SJSA1 (cell line): ENCODE measurements at regions not wholly inside any gene's neighbourhood (a gene's known extent, or its start where the extent isn't known, plus 50 kb on each side); places are given as distances from the start of the nearest gene placed in this dataset.

Source experiments
- DNase-seq, 2 experiments: peaks; one replicate each; pipeline ENCODE4 v3.0.0-alpha.2; 2015 to 2020; ENCODE audit warnings: low spot score in 2 of 2, low read depth in 1 of 2
- H3K27ac ChIP-seq: fragments of 250-450 bp; sonication (Bioruptor Pico); 2 replicates; pipeline ENCODE4 v1.5.1; 2020; ENCODE audit warnings: mild to moderate bottlenecking, moderate library complexity
- H3K27me3 ChIP-seq: fragments of 250-450 bp; sonication (Bioruptor Pico); replicated peaks from 2 replicates; pipeline ENCODE4 v1.5.1; 2020; ENCODE audit warnings: mild to moderate bottlenecking, moderate library complexity
- H3K36me3 ChIP-seq: fragments of 250-450 bp; sonication (Bioruptor Pico); 2 replicates; pipeline ENCODE4 v1.5.1; 2020; ENCODE audit warnings: mild to moderate bottlenecking
- H3K4me1 ChIP-seq: fragments of 250-450 bp; sonication (Bioruptor Pico); replicated peaks from 2 replicates; pipeline ENCODE4 v1.6.1; 2021; ENCODE audit warnings: mild to moderate bottlenecking
- H3K4me3 ChIP-seq: fragments of 250-450 bp; sonication (Bioruptor Pico); 2 replicates; pipeline ENCODE4 v1.5.1; 2020; ENCODE audit warnings: mild to moderate bottlenecking
- H3K9me3 ChIP-seq: fragments of 250-450 bp; sonication (Bioruptor Pico); replicated peaks from 2 replicates; pipeline ENCODE4 v1.5.1; 2020; ENCODE audit warnings: mild to moderate bottlenecking

- DNase-seq, result no peak
- Histone ChIP-seq H3K36me3 (no peaks in the 10 kb centered on the region), H3K27ac (no peak overlapping the region)
These were observed 135.4 kb upstream of the KIF2B start for GRCh38 chr17:53687324-53687723.

GRCh38 chr17:53680745-53681144 is 142.0 kb upstream of the KIF2B start:
- H3K27ac ChIP-seq, result no peak overlapping the region
- DNase-seq, result no peak
- no peaks in the 10 kb centered on the region for H3K4me1 ChIP-seq
- no peaks in the 10 kb centered on the region for H3K27me3 ChIP-seq
- H3K4me3 ChIP-seq, result no peak overlapping the region
- no peaks in the 10 kb centered on the region for H3K36me3 ChIP-seq
- H3K9me3 ChIP-seq, result peaks cover 8% of the 10 kb centered on the region; the same call in 1 of the 2 replicates

More at GRCh38 chr17:53687324-53687723, 135.4 kb upstream of the KIF2B start:
- Histone ChIP-seq H3K9me3 (peaks cover 9% of the 10 kb centered on the region), H3K4me1 (no peaks in the 10 kb centered on the region), H3K4me3 (no peak overlapping the region), H3K27me3 (no peaks in the 10 kb centered on the region)

GRCh38 chr17:53668854-53669253 is 153.9 kb upstream of the KIF2B start:
- Histone ChIP-seq H3K9me3 (peaks cover 32% of the 10 kb centered on the region), H3K27ac (no peak overlapping the region), H3K27me3 (no peaks in the 10 kb centered on the region), H3K4me3 (no peak overlapping the region), H3K36me3 (no peaks in the 10 kb centered on the region), H3K4me1 (no peaks in the 10 kb centered on the region)
- DNase-seq, result no peak

GRCh38 chr17:53662608-53663007 is 160.1 kb upstream of the KIF2B start:
- H3K27ac ChIP-seq, result no peak overlapping the region
- no peak overlapping the region for H3K4me3 ChIP-seq
- H3K36me3 ChIP-seq, result no peaks in the 10 kb centered on the region
- DNase-seq, result no peak
- no peaks in the 10 kb centered on the region for H3K4me1 ChIP-seq
- H3K27me3 ChIP-seq, result no peaks in the 10 kb centered on the region
- H3K9me3 ChIP-seq, result peaks cover 40% of the 10 kb centered on the region

- H3K9me3 ChIP-seq, result peaks cover 20% of the 10 kb centered on the region
- no peak overlapping the region for H3K4me3 ChIP-seq
- H3K27ac ChIP-seq, result no peak overlapping the region
- no peaks in the 10 kb centered on the region for H3K27me3 ChIP-seq
- H3K36me3 ChIP-seq, result no peaks in the 10 kb centered on the region
- DNase-seq, result no peak
- H3K4me1 ChIP-seq, result no peaks in the 10 kb centered on the region
These were observed 163.5 kb upstream of the KIF2B start for GRCh38 chr17:53659181-53659580.

- Histone ChIP-seq H3K36me3 (no peaks in the 10 kb centered on the region), H3K4me1 (no peaks in the 10 kb centered on the region), H3K4me3 (no peak overlapping the region), H3K27ac (no peak overlapping the region), H3K27me3 (no peaks in the 10 kb centered on the region), H3K9me3 (peaks cover 11% of the 10 kb centered on the region; the same call in 1 of the 2 replicates)
- DNase-seq, result no peak
These were observed 167.1 kb upstream of the KIF2B start for GRCh38 chr17:53655591-53655990.

- no peaks in the 10 kb centered on the region for H3K36me3 ChIP-seq
- H3K27me3 ChIP-seq, result no peaks in the 10 kb centered on the region
- peaks cover 18% of the 10 kb centered on the region for H3K9me3 ChIP-seq
- H3K27ac ChIP-seq, result no peak overlapping the region
- H3K4me3 ChIP-seq, result no peak overlapping the region
- DNase-seq, result no peak
- H3K4me1 ChIP-seq, result no peaks in the 10 kb centered on the region
These were observed 173.5 kb upstream of the KIF2B start for GRCh38 chr17:53649201-53649600.

- Histone ChIP-seq H3K9me3 (peaks cover 18% of the 10 kb centered on the region), H3K27ac (no peak overlapping the region), H3K36me3 (no peaks in the 10 kb centered on the region), H3K4me3 (no peak overlapping the region), H3K4me1 (no peaks in the 10 kb centered on the region), H3K27me3 (no peaks in the 10 kb centered on the region)
- DNase-seq, result no peak
These were observed 175.9 kb upstream of the KIF2B start for GRCh38 chr17:53646835-53647234.

GRCh38 chr17:53640808-53641207 is 181.9 kb upstream of the KIF2B start:
- no peaks in the 10 kb centered on the region for H3K4me1 ChIP-seq
- H3K9me3 ChIP-seq, result peaks cover 6% of the 10 kb centered on the region
- H3K27ac ChIP-seq, result no peak overlapping the region
- DNase-seq, result no peak
- no peaks in the 10 kb centered on the region for H3K36me3 ChIP-seq
- H3K4me3 ChIP-seq, result no peak overlapping the region
- no peaks in the 10 kb centered on the region for H3K27me3 ChIP-seq

GRCh38 chr17:53635444-53635843 is 187.3 kb upstream of the KIF2B start:
- H3K4me3 ChIP-seq, result no peak overlapping the region
- no peak overlapping the region for H3K27ac ChIP-seq
- no peaks in the 10 kb centered on the region for H3K4me1 ChIP-seq
- H3K9me3 ChIP-seq, result peaks cover 16% of the 10 kb centered on the region
- H3K36me3 ChIP-seq, result no peaks in the 10 kb centered on the region
- H3K27me3 ChIP-seq, result no peaks in the 10 kb centered on the region
- DNase-seq, result no peak

GRCh38 chr17:53633856-53634255 is 188.9 kb upstream of the KIF2B start:
- Histone ChIP-seq H3K27ac (no peak overlapping the region), H3K27me3 (no peaks in the 10 kb centered on the region), H3K4me3 (no peak overlapping the region), H3K36me3 (no peaks in the 10 kb centered on the region), H3K4me1 (no peaks in the 10 kb centered on the region), H3K9me3 (peaks cover 13% of the 10 kb centered on the region)
- DNase-seq, result no peak

- Histone ChIP-seq H3K27me3 (no peaks in the 10 kb centered on the region), H3K27ac (no peak overlapping the region), H3K36me3 (no peaks in the 10 kb centered on the region), H3K4me1 (no peaks in the 10 kb centered on the region), H3K4me3 (no peak overlapping the region), H3K9me3 (peaks cover 13% of the 10 kb centered on the region)
- DNase-seq, result no peak
These were observed 191.2 kb upstream of the KIF2B start for GRCh38 chr17:53631486-53631885.

GRCh38 chr17:53630638-53631037 is 192.1 kb upstream of the KIF2B start:
- H3K27ac ChIP-seq, result no peak overlapping the region
- no peaks in the 10 kb centered on the region for H3K36me3 ChIP-seq
- DNase-seq, result no peak

GRCh38 chr17:53630115-53630514 is 192.6 kb upstream of the KIF2B start:
- Histone ChIP-seq H3K27ac (no peak overlapping the region), H3K4me3 (no peak overlapping the region), H3K36me3 (no peaks in the 10 kb centered on the region), H3K4me1 (no peaks in the 10 kb centered on the region), H3K27me3 (no peaks in the 10 kb centered on the region), H3K9me3 (peaks cover 9% of the 10 kb centered on the region; the same call in 1 of the 2 replicates)
- DNase-seq, result no peak

More at GRCh38 chr17:53630638-53631037, 192.1 kb upstream of the KIF2B start:
- Histone ChIP-seq H3K4me1 (no peaks in the 10 kb centered on the region), H3K27me3 (no peaks in the 10 kb centered on the region), H3K9me3 (peaks cover 13% of the 10 kb centered on the region), H3K4me3 (no peak overlapping the region)

- H3K27me3 ChIP-seq, result no peaks in the 10 kb centered on the region
- no peak for DNase-seq
- no peaks in the 10 kb centered on the region for H3K4me1 ChIP-seq
- H3K9me3 ChIP-seq, result peaks cover 9% of the 10 kb centered on the region
- no peak overlapping the region for H3K4me3 ChIP-seq
- no peaks in the 10 kb centered on the region for H3K36me3 ChIP-seq
- no peak overlapping the region for H3K27ac ChIP-seq
These were observed 193.5 kb upstream of the KIF2B start for GRCh38 chr17:53629188-53629587.
